HG03097 (cell line): ENCODE measurements at regions not wholly inside any gene's neighbourhood (a gene's known extent, or its start where the extent isn't known, plus 50 kb on each side); places are given as distances from the start of the nearest gene placed in this dataset.

Experiments
- ATAC-seq: cut with Tn5 transposase; IDR thresholded peaks from one replicate; pipeline ENCODE4 v1.9.1; 2021; ENCODE audit not compliant: unreplicated experiment, low FRiP score

- no peak for ATAC-seq
These were observed 141.5 kb upstream of the FIGN start for GRCh38 chr2:163877316-163877715.

GRCh38 chr2:163863073-163863472 is 127.3 kb upstream of the FIGN start:
- ATAC-seq, result no peak

DNA sequence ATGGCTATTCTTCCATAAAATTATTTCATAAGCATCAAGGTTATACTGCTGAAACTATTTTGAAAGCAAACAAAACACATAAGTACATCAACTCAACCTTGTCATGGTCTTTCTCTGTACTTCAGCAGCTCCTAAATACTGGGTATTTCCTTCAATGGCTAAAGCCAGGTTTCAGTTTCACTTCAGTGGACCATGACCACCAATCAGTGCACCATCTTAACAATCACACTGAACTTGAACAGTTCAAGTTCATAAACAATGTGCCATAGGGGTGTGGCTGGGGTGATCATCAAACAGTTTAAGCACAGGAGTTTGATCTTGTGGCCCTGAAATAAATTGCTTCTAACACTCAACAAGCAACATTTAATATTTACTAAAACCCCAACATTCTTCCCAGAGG is 124.1 kb upstream of the FIGN start:
- no peak for ATAC-seq

GRCh38 chr2:163856941-163857340 is 121.1 kb upstream of the FIGN start:
- ATAC-seq, result no peak

DNA sequence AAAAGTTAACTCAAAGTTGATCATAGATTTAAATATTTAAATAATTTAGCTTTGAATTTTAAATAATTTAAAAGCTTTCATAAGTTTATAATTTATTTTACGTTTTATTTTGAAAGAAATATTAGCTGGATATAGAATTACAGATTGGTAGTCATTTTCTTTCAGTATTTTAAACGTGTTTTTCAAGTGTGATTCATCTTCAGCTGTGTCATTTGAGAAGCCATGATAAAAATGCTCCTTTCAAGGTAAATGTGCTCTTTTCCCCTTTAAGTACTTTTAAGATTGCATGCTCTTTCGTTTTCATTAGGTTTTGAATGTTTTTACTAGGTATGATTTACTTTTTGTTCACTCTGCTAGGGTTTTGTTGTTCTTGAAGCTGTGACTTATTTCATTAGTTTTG is 116.8 kb upstream of the FIGN start:
- no peak for ATAC-seq

- no peak for ATAC-seq
These were observed 114.1 kb upstream of the FIGN start for GRCh38 chr2:163849756-163850435.

- ATAC-seq, result no peak
These were observed 103.1 kb upstream of the FIGN start for GRCh38 chr2:163838890-163839289.

DNA sequence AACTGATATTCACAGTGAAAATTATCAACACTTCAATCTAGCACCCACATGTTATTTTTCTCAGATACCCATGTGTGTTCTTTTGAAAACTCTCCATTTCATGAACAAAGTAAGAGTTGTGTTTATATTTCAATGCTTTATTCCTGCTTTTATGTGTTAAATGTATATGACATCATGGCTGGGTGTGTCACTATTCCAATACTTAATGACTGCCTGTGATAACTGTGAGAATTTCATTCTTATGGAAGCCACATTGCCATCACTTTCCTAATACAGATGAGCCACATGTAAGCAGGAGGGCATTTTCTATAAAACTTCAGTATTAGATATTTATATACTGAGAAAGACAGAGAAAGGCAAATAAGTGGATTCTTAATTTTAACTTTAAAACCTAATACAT is 100.4 kb upstream of the FIGN start:
- ATAC-seq, result no peak

- no peak for ATAC-seq
These were observed 99.0 kb upstream of the FIGN start for GRCh38 chr2:163834841-163835240.

GRCh38 chr2:163834221-163834620 is 98.4 kb upstream of the FIGN start:
- no peak for ATAC-seq

- no peak for ATAC-seq
These were observed 93.0 kb upstream of the FIGN start for GRCh38 chr2:163828771-163829170.

DNA sequence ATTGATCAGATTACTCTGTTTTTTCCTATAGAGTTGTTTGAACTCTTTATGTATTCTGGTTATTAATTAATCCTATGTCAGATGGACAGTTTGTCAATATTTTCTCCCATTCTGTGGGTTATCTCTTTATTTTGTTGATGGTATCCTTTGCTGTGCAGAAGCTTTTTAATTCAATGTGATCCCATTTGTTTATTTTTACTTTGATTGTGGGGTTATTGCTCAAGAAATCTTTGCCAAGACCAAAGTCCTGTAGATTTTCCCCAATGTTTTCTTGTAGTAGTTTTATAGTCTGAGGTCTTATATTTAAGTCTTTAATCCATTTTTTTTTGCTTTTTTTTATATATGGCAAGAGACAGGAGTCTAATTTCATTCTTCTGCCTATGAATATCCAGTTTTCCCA is 86.2 kb upstream of the FIGN start:
- no peak for ATAC-seq

DNA sequence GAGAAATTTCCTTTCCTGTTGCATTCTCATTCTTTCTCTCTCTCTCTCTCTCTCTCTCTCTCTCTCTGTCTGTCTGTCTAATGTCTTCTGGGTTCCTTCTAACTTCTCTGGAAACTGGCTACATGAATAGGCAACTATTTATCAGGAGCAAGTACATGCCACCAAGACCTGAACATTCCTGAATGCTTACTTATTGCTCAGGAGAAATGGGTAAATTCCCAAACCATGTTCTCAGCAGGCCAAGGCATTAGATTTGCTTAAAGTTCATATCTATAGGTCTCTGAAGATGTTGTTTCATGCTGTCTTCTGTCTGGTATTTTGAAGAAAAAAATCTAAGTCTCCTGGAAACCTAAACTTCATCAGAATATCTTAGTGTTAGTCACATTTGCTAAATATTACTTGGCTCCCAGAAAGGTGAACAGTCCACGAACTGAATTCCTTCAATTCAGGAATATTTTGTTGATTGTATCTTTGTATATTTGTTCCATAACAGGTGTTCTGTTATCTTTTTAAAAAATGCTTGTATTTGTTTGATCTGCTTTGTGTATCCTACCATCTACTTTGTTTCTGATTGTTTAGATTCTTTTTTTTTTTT is 77.2 kb upstream of the FIGN start:
- ATAC-seq, result no peak

DNA sequence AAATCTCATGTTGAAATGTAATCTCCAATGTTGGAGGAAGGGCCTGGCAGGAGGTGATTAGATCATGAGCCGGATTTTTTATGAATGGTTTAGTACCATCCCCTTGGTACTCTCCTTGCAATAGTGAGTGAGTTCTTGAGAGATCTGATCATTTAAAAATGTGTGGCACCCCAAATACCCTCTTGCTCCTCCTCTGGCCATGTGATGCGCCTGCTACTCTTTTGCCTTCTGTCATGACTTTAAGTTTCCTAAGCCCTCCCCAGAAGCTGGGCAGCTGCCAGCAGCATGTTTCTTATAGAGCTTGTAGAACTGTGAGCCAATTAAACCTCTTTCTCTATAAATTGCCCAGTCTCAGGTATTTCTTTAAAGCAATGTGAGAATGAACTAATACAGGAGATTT is 72.6 kb upstream of the FIGN start:
- no peak for ATAC-seq

- ATAC-seq, result no peak
These were observed 66.5 kb upstream of the FIGN start for GRCh38 chr2:163802284-163802683.

DNA sequence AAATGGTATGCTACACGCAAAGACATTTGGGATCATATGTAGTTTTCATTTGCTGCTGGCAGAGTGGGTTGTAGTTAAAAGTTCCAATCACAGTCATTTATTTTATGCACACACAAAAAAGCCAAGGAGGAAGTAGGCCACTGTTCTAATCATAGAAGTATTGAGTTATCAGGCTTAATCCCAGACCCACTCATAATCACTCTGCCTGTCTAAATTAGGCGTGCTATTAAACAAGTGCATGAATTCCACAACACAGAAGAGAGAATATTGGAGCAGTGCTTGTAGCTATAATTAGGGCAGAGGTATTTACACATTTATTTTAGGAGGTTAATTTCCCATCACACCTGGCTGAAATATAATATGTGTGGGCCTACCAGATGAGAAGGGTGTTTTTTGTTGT is 65.7 kb upstream of the FIGN start:
- ATAC-seq, result no peak

GRCh38 chr2:163800951-163801381 is 65.2 kb upstream of the FIGN start:
- no peak for ATAC-seq

GRCh38 chr2:163799807-163800206 is 64.0 kb upstream of the FIGN start:
- no peak for ATAC-seq

- no peak for ATAC-seq
These were observed 58.8 kb upstream of the FIGN start for GRCh38 chr2:163794635-163795034.
